Loucy (cell line): ENCODE measurements at regions not wholly inside any gene's neighbourhood (a gene's known extent, or its start where the extent isn't known, plus 50 kb on each side); places are given as distances from the start of the nearest gene placed in this dataset.

Experiments used
- CTCF ChIP-seq: fragments of 200-600 bp; sonication (generic); conservative IDR thresholded peaks from 2 replicates; pipeline ENCODE4 v1.5.1; 2014; ENCODE audit warnings: mild to moderate bottlenecking, antibody characterized with exemption, low read length
- EZH2phosphoT487 ChIP-seq: fragments of 200-600 bp; IDR thresholded peaks from 2 replicates; pipeline ENCODE4 v1.6.1; 2018; ENCODE audit warnings: antibody characterized with exemption, mild to moderate bottlenecking, moderate library complexity, borderline replicate concordance

GRCh38 chr5:125289606-125290005 is 543.2 kb upstream of the ZNF608 start:
- no peak for TF ChIP-seq CTCF
- TF ChIP-seq EZH2phosphoT487 = no peak
